Right lung (tissue), 2 donors: ENCODE measurements at regions not wholly inside any gene's neighbourhood (a gene's known extent, or its start where the extent isn't known, plus 50 kb on each side); places are given as distances from the start of the nearest gene placed in this dataset.

Source experiments
- DNase-seq, 2 donors: peaks; one replicate each; pipeline ENCODE4 v3.0.0-alpha.2; 2013

- DNase-seq: no peak
Observed at GRCh38 chr4:11537846-11538245, 109.2 kb upstream of the HS3ST1 start.

- no peak for DNase-seq
Observed at GRCh38 chr4:11535333-11535732, 106.6 kb upstream of the HS3ST1 start.

DNA sequence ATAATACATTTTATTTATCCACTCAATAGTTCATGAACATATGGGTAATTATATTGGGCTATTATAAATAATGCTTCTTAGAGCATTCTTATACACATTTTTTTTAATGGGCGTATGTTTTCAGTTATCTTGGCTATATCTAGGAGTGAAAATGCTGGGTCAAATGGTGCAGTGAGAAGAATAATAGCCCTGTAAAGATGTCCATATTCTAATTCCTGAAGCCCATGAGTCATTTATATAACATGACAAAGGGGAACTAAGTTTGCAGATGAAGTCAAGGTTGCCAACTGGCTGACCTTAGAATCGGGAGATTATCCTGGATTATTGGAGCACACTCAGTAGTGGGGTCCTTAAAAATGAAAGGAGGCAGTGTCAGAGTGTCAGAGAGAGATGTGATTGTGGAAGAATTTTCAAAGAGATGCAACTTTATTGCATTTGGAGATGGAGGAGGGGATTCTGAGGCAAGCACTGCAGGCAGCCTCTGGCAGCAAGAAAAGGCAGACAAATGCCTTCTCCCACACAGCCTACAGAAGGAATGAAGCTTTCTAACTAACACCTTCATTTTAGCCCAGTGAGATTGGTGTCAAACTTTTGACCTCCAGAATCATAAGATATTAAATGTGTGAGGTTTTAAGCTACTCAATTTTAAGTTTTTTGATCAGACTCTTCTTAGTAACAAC lies 106.1 kb upstream of the HS3ST1 start:
- no peak for DNase-seq

DNA sequence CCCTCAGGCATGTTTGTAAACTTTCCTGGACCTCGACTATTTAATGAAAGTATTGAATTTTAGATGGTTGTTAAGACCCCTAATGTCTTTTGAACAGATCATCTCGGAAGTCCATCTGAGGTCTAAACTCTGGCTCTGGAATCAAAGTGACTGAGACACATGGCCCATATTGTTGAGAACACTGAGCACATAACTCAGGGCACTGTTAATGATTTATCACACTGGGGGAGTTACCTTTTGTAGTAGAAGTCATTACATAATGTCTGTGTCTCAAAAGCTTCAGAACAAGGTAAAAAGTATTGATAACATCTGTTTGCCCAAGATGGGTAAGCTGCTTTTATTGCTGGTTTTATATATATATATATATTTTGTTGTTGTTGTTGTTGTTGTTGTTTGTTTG lies 103.4 kb upstream of the HS3ST1 start:
- no peak for DNase-seq

DNA sequence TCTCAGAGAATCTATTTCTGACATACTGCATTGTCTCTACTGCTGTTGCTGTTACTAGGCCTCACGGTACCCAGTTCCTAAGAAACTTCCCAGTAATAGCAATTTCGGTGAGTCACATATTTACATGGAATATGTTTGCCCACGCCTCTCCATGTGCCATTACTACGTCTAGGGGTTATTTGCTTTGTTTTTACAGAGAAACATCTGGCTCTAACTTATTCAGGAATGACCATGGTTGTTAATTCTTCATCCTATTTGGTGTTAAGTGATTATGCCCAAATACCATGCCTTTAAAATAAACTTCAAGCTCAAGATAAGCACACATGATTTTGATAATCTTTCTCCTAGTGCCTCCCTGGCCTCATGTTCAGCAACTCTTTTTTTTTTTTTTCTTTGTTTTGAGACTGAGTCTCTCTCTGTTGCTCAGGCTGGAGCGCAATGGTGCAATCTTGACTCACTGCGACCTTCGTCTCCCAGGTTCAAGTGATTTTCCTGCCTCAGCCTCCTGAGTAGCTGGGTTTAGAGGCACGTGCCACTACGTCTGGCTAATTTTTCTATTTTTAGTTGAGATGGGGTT lies 101.0 kb upstream of the HS3ST1 start:
- no peak for DNase-seq

DNA sequence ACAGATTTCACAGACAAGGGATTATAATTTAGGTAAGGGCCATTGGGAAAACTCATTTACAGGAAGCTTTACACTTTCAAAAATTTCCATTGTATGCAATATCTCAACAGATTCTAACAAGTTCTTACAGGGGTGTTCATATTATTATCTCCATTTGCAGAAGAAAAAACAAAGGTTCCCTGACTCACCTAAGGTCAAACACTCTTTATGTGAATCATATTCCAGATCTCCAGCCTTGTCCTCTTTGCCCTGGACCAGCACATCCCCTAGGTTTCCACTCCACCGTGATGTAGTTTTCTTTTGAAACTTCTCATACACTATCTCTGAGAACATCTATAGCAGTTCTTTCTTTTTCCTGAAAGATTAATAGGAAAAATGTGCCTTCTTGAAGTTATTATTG lies 96.4 kb upstream of the HS3ST1 start:
- DNase-seq: no peak

- no peak for DNase-seq
Observed at GRCh38 chr4:11518754-11519153, 90.1 kb upstream of the HS3ST1 start.

- DNase-seq: no peak
Observed at GRCh38 chr4:11514779-11515419, 86.2 kb upstream of the HS3ST1 start.

GRCh38 chr4:11514003-11514402 lies 85.3 kb upstream of the HS3ST1 start:
- DNase-seq: no peak

GRCh38 chr4:11512871-11513270 lies 84.2 kb upstream of the HS3ST1 start:
- no peak for DNase-seq

- DNase-seq: no peak
Observed at GRCh38 chr4:11511321-11511720, 82.6 kb upstream of the HS3ST1 start.

DNA sequence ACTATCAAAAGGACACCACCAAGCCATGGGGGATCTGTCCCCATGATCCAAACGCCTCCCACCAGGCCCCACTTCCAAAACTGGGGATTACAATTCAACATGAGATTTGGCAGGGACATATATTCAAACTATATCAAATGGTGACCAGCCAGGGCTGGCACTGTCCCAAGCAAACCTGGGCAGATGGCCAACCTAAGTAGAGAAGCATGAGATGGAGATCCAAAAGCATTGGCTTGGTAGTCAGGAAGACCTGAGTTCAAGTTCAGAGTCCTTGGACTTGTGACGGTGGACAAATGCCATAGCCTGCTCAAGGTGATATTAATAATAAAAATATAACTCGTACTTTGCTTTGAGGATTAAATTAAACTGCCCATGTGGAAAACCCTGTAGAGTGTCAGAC lies 79.2 kb upstream of the HS3ST1 start:
- no peak for DNase-seq

- no peak for DNase-seq
Observed at GRCh38 chr4:11506194-11506593, 77.5 kb upstream of the HS3ST1 start.

DNA sequence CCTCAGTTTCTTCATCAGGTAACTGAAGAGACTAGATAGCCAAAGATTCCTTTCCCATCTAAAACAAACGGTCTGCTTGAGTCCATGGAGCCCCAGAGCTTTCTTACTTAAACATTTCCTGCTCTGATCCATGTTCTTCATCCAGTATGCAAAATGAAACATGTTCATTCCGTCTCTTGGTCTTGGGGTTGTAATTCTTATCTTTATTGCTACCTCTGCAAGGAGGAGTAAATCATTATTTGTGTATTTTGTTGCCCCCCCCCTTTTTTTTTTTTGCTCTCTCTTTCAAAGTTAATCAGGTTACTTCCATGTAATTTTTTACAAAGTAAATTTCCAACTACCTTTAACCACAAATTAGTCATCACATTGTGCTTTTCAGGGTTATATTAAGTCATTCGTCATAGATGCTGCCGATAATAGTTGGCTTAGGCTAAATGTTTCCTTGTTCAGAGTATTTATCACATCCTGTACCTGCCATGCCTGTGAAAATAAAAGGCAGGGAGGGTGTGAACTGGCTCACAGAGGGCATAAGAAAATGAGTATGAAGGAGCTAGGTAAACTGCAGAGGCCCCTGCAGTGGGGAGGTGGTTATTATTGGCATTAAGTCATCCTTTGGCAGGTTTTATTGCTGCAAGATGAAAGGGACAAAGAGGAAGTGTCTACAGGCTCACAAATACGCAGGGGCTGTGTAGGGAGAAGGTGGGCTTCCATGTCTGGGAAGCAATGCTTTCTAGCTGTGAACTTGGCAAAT lies 76.7 kb upstream of the HS3ST1 start:
- no peak for DNase-seq

GRCh38 chr4:11503166-11503565 lies 74.5 kb upstream of the HS3ST1 start:
- no peak for DNase-seq

- DNase-seq: no peak
Observed at GRCh38 chr4:11497972-11498371, 69.3 kb upstream of the HS3ST1 start.

GRCh38 chr4:11497212-11497806 lies 68.6 kb upstream of the HS3ST1 start:
- no peak for DNase-seq

GRCh38 chr4:11496351-11496829 lies 67.7 kb upstream of the HS3ST1 start:
- DNase-seq: no peak

- DNase-seq: no peak
Observed at GRCh38 chr4:11495818-11496217, 67.1 kb upstream of the HS3ST1 start.

DNA sequence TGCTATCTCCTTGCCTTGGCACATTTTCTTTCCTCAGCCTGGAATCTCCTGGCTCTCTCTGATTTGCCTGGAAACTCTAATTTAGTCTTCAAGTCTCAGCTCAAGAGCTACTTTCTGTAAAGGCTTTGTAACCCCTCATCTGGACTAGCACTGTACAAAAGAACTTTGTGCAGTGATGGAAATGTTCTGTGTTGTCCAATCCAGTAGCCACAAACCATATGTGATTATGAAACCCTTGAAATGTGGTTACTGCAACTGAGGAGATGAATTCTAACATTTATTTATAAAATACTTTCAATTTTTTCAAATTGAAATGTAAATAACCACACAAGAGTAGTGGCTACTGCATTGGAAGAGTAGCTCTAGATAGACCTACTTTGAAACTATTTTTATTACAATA lies 66.6 kb upstream of the HS3ST1 start:
- DNase-seq: no peak

- DNase-seq: no peak
Observed at GRCh38 chr4:11494232-11494631, 65.5 kb upstream of the HS3ST1 start.

GRCh38 chr4:11489453-11490083 lies 60.9 kb upstream of the HS3ST1 start:
- no peak for DNase-seq
